Lower lobe of right lung (tissue), 2 donors: ENCODE measurements at regions not wholly inside any gene's neighbourhood (a gene's known extent, or its start where the extent isn't known, plus 50 kb on each side); places are given as distances from the start of the nearest gene placed in this dataset.
"Not testable (repeated sequence)": the region's sequence is repeated elsewhere in the genome, so short reads cannot be mapped to it uniquely, and the experiment has no call there.

Source experiments
- ATAC-seq, 2 donors: fragments of 200-7000 bp; cut with Tn5 transposase; one replicate each; pipeline ENCODE4 v1.9.1; 2020 to 2022; ENCODE audit warnings: mild to moderate bottlenecking in 2 of 2, moderate library complexity in 2 of 2
- DNase-seq: peaks from one replicate; pipeline ENCODE4 v3.0.0-alpha.2; 2020
- H3K27ac ChIP-seq: fragments of 200-600 bp; one replicate; pipeline ENCODE4 v1.8.0; 2022
- H3K27me3 ChIP-seq: fragments of 200-600 bp; one replicate; pipeline ENCODE4 v1.8.0; 2022; ENCODE audit warnings: low read depth
- H3K36me3 ChIP-seq: fragments of 200-600 bp; one replicate; pipeline ENCODE4 v1.8.0; 2022; ENCODE audit warnings: mild to moderate bottlenecking
- H3K4me1 ChIP-seq: fragments of 200-600 bp; one replicate; pipeline ENCODE4 v1.8.0; 2022
- H3K4me3 ChIP-seq: fragments of 200-600 bp; one replicate; pipeline ENCODE4 v1.8.0; 2022; ENCODE audit warnings: mild to moderate bottlenecking
- H3K9me3 ChIP-seq: fragments of 200-600 bp; one replicate; pipeline ENCODE4 v1.8.0; 2022
- CTCF ChIP-seq: fragments of 200-600 bp; IDR thresholded peaks from one replicate; pipeline ENCODE4 v1.8.0; 2022; ENCODE audit warnings: antibody characterized with exemption, mild to moderate bottlenecking
- intact Hi-C: fragments of 100-400 bp; cut with DNase I; formaldehyde crosslinking; loops from one replicate; pipeline ENCODE4 v1.11.0; 2022
- donor health status: DM: no; HTN: yes; CAD: no; lungs with severe emphysema.

- Histone ChIP-seq H3K27ac (no peak overlapping the region), H3K4me3 (no peak overlapping the region)
- TF ChIP-seq CTCF: no peak
Observed at GRCh38 chr16:5761592-5761991, 664.0 kb upstream of the EEF2KMT start.

GRCh38 chr16:5758281-5758680, 660.7 kb upstream of the EEF2KMT start:
- Histone ChIP-seq H3K27ac (no peak overlapping the region), H3K36me3 (no peaks in the 10 kb centered on the region), H3K4me1 (no peaks in the 10 kb centered on the region), H3K4me3 (no peak overlapping the region), H3K27me3 (no peaks in the 10 kb centered on the region), H3K9me3 (no peaks in the 10 kb centered on the region)
- TF ChIP-seq CTCF: no peak
- no peak for ATAC-seq
- DNase-seq: no peak
- intact Hi-C loops: no loop called here

More at GRCh38 chr16:5761592-5761991, 664.0 kb upstream of the EEF2KMT start:
- no peak for DNase-seq
- H3K27me3 ChIP-seq: no peaks in the 10 kb centered on the region
- intact Hi-C loops: no loop called here
- no peaks in the 10 kb centered on the region for H3K4me1 ChIP-seq
- ATAC-seq: no peak
- H3K9me3 ChIP-seq: no peaks in the 10 kb centered on the region
- no peaks in the 10 kb centered on the region for H3K36me3 ChIP-seq

GRCh38 chr16:5756969-5757368, 659.4 kb upstream of the EEF2KMT start:
- no peaks in the 10 kb centered on the region for H3K36me3 ChIP-seq
- H3K9me3 ChIP-seq: no peaks in the 10 kb centered on the region
- no peaks in the 10 kb centered on the region for H3K27me3 ChIP-seq
- H3K4me1 ChIP-seq: no peaks in the 10 kb centered on the region
- ATAC-seq (no peak), DNase-seq (no peak)
- no peak overlapping the region for H3K27ac ChIP-seq
- intact Hi-C loops: no loop called here
- no peak overlapping the region for H3K4me3 ChIP-seq
- TF ChIP-seq CTCF: no peak

- no peak overlapping the region for H3K4me3 ChIP-seq
- H3K4me1 ChIP-seq: no peaks in the 10 kb centered on the region
- DNase-seq (no peak), ATAC-seq (no peak)
- H3K27me3 ChIP-seq: no peaks in the 10 kb centered on the region
- no peak for TF ChIP-seq CTCF
- H3K36me3 ChIP-seq: no peaks in the 10 kb centered on the region
- intact Hi-C loops: no loop called here
- no peaks in the 10 kb centered on the region for H3K9me3 ChIP-seq
- no peak overlapping the region for H3K27ac ChIP-seq
Observed at GRCh38 chr16:5753381-5753780, 655.8 kb upstream of the EEF2KMT start.

GRCh38 chr16:5751216-5751615, 653.6 kb upstream of the EEF2KMT start:
- Histone ChIP-seq H3K36me3 (no peaks in the 10 kb centered on the region), H3K9me3 (no peaks in the 10 kb centered on the region), H3K27ac (no peak overlapping the region), H3K4me1 (no peaks in the 10 kb centered on the region), H3K4me3 (no peak overlapping the region), H3K27me3 (no peaks in the 10 kb centered on the region)
- no peak for ATAC-seq
- intact Hi-C loops: no loop called here
- DNase-seq: no peak
- no peak for TF ChIP-seq CTCF

GRCh38 chr16:5750439-5750838, 652.8 kb upstream of the EEF2KMT start:
- ATAC-seq, H3K4me1 ChIP-seq, H3K36me3 ChIP-seq, H3K4me3 ChIP-seq, H3K9me3 ChIP-seq, H3K27ac ChIP-seq, intact Hi-C loops, H3K27me3 ChIP-seq, DNase-seq: not testable (repeated sequence)
